Activated naive CD8-positive, alpha-beta T cell treated with anti-CD3 and anti-CD28 coated beads, Interleukin-2, amount 10 ng/mL, durations not matched to agents 7 days and 5 days (primary cell): ENCODE measurements at regions not wholly inside any gene's neighbourhood (a gene's known extent, or its start where the extent isn't known, plus 50 kb on each side); places are given as distances from the start of the nearest gene placed in this dataset.

Experiments used
- ATAC-seq: fragments of 150-1000 bp; cut with Tn5 transposase; one replicate; pipeline ENCODE4 v1.10.0; 2021; ENCODE audit warnings: low read depth, moderate library complexity
- POLR2A ChIA-PET: fragments of 350-600 bp; sonication (Branson Sonifier 250); formaldehyde crosslinking; loops from one replicate; lab custom pipeline; 2021; ENCODE audit warnings: antibody characterized with exemption; lab: Charles Lee
- DNase-seq: peaks from one replicate; pipeline ENCODE4 v3.0.0; 2021
- H3K27ac Mint-ChIP-seq: one replicate; pipeline ENCODE4 v1.8.0; 2022; ENCODE audit warnings: mild to moderate bottlenecking, mixed read lengths
- H3K27me3 Mint-ChIP-seq: one replicate; pipeline ENCODE4 v1.8.0; 2022; ENCODE audit warnings: mild to moderate bottlenecking, moderate library complexity, mixed read lengths
- H3K36me3 Mint-ChIP-seq: one replicate; pipeline ENCODE4 v1.8.0; 2021; ENCODE audit warnings: mild to moderate bottlenecking, mixed read lengths
- H3K4me1 Mint-ChIP-seq: one replicate; pipeline ENCODE4 v1.8.0; 2021; ENCODE audit warnings: mixed read lengths
- H3K4me3 Mint-ChIP-seq: one replicate; pipeline ENCODE4 v1.8.0; 2022; ENCODE audit warnings: mild to moderate bottlenecking, moderate library complexity, mixed read lengths
- H3K9me3 Mint-ChIP-seq: one replicate; pipeline ENCODE4 v1.8.0; 2021; ENCODE audit warnings: mixed read lengths

- POLR2A ChIA-PET: no interaction called here
- no peak for DNase-seq
- no peak for ATAC-seq
- no peaks in the 10 kb centered on the region for H3K4me1 Mint-ChIP-seq
- no peaks in the 10 kb centered on the region for H3K9me3 Mint-ChIP-seq
- H3K27me3 Mint-ChIP-seq: peaks cover 7% of the 10 kb centered on the region
- H3K27ac Mint-ChIP-seq: no peak overlapping the region
- H3K4me3 Mint-ChIP-seq: no peak overlapping the region
- H3K36me3 Mint-ChIP-seq: no peaks in the 10 kb centered on the region
Observed at GRCh38 chr4:41839916-41840854, 91.7 kb upstream of the PHOX2B start.

DNA sequence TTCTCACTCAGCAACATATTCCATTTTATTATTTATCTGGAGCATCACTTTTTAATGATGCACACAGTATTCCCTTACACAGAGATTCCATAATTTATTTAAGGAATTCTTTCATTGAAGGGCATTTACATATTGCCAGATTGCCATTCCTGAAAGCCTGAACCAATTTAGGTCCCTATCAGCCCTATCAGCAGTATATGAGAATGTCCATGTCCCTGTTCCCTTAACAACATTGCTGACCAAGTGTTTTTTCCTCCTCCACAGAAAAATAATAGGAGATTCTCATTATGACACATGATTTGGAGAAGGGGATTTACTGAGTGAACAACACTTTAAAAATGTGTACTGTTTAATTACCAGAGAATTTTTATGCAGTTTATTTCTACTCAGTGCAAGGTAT, 90.1 kb upstream of the PHOX2B start:
- POLR2A ChIA-PET: no interaction called here
- ATAC-seq (no peak), DNase-seq (no peak)
- Mint-ChIP-seq H3K9me3 (no peaks in the 10 kb centered on the region), H3K27ac (no peak overlapping the region), H3K4me1 (no peaks in the 10 kb centered on the region), H3K4me3 (no peak overlapping the region), H3K27me3 (peaks cover 7% of the 10 kb centered on the region), H3K36me3 (no peaks in the 10 kb centered on the region)

GRCh38 chr4:41835321-41835995, 86.9 kb upstream of the PHOX2B start:
- POLR2A ChIA-PET: no interaction called here
- no peak for ATAC-seq
- Mint-ChIP-seq H3K27ac (no peak overlapping the region), H3K27me3 (peaks cover 7% of the 10 kb centered on the region), H3K36me3 (no peaks in the 10 kb centered on the region), H3K4me3 (no peak overlapping the region), H3K4me1 (no peaks in the 10 kb centered on the region), H3K9me3 (no peaks in the 10 kb centered on the region)
- DNase-seq: no peak

GRCh38 chr4:41832961-41833360, 84.4 kb upstream of the PHOX2B start:
- POLR2A ChIA-PET: no interaction called here
- DNase-seq: no peak
- no peak for ATAC-seq
- H3K36me3 Mint-ChIP-seq: no peaks in the 10 kb centered on the region
- no peak overlapping the region for H3K27ac Mint-ChIP-seq
- peaks cover 3% of the 10 kb centered on the region for H3K27me3 Mint-ChIP-seq
- H3K9me3 Mint-ChIP-seq: no peaks in the 10 kb centered on the region
- no peak overlapping the region for H3K4me3 Mint-ChIP-seq
- no peaks in the 10 kb centered on the region for H3K4me1 Mint-ChIP-seq

GRCh38 chr4:41822325-41822724, 73.8 kb upstream of the PHOX2B start:
- DNase-seq (no peak), ATAC-seq (no peak)
- Mint-ChIP-seq H3K27ac (no peak overlapping the region), H3K9me3 (no peaks in the 10 kb centered on the region), H3K27me3 (peaks cover 12% of the 10 kb centered on the region), H3K4me1 (no peaks in the 10 kb centered on the region), H3K36me3 (no peaks in the 10 kb centered on the region), H3K4me3 (no peak overlapping the region)
- POLR2A ChIA-PET: no interaction called here

GRCh38 chr4:41820473-41820872, 71.9 kb upstream of the PHOX2B start:
- Mint-ChIP-seq H3K9me3 (no peaks in the 10 kb centered on the region), H3K27ac (no peak overlapping the region), H3K4me3 (no peak overlapping the region), H3K4me1 (no peaks in the 10 kb centered on the region), H3K27me3 (peaks cover 9% of the 10 kb centered on the region), H3K36me3 (no peaks in the 10 kb centered on the region)
- DNase-seq: no peak
- POLR2A ChIA-PET: no interaction called here
- no peak for ATAC-seq

- no peak overlapping the region for H3K4me3 Mint-ChIP-seq
- peaks cover 2% of the 10 kb centered on the region for H3K9me3 Mint-ChIP-seq
- POLR2A ChIA-PET: no interaction called here
- no peaks in the 10 kb centered on the region for H3K36me3 Mint-ChIP-seq
- no peak overlapping the region for H3K27ac Mint-ChIP-seq
- DNase-seq (no peak), ATAC-seq (no peak)
- no peaks in the 10 kb centered on the region for H3K4me1 Mint-ChIP-seq
- peaks cover 9% of the 10 kb centered on the region for H3K27me3 Mint-ChIP-seq
Observed at GRCh38 chr4:41819621-41820020, 71.1 kb upstream of the PHOX2B start.

DNA sequence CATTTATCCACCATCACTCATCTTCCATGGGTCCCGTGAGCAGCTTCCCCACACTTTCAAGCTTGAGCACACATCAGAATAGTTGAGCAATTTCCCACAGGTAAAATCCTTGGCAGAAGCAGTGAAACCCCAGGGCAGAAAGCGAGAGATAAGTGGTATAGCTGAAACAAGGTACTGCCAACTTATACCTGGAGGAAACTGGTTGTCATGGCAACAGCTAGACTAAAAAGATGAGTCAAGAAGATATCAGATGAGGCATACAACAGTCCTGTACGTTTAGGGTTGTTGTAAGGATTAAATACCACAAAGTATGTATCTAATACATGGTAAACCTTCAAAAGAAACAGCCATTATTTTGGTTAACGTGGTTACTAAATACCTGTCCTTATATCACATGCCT, 66.9 kb upstream of the PHOX2B start:
- DNase-seq: no peak
- no peak overlapping the region for H3K4me3 Mint-ChIP-seq
- H3K27ac Mint-ChIP-seq: no peak overlapping the region
- peaks cover 2% of the 10 kb centered on the region for H3K9me3 Mint-ChIP-seq
- H3K27me3 Mint-ChIP-seq: peaks cover 4% of the 10 kb centered on the region
- ATAC-seq: no peak
- H3K36me3 Mint-ChIP-seq: no peaks in the 10 kb centered on the region
- POLR2A ChIA-PET: no interaction called here
- no peaks in the 10 kb centered on the region for H3K4me1 Mint-ChIP-seq

DNA sequence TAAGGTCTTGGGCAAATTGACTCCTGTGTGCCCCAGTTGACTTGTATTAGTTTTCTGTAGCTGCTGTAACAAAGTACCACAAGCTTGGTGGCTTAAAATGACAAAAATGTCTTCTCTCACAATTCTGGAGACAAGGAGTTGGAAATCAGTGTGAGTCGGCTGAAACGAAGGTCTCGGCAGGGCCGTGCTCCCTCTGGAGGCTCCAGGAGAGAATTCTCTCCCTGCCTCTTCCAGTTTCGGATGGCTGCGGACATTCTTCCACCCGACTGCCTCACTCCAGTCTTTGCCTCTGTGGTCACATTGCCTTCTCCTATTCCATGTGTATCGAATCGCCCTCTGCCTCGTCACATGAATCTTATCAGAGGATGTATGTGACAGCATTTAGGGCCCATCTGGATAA, 66.0 kb upstream of the PHOX2B start:
- peaks cover 2% of the 10 kb centered on the region for H3K9me3 Mint-ChIP-seq
- no peaks in the 10 kb centered on the region for H3K36me3 Mint-ChIP-seq
- peaks cover 3% of the 10 kb centered on the region for H3K27me3 Mint-ChIP-seq
- DNase-seq (no peak), ATAC-seq (no peak)
- no peak overlapping the region for H3K4me3 Mint-ChIP-seq
- no peaks in the 10 kb centered on the region for H3K4me1 Mint-ChIP-seq
- no peak overlapping the region for H3K27ac Mint-ChIP-seq
- POLR2A ChIA-PET: no interaction called here

DNA sequence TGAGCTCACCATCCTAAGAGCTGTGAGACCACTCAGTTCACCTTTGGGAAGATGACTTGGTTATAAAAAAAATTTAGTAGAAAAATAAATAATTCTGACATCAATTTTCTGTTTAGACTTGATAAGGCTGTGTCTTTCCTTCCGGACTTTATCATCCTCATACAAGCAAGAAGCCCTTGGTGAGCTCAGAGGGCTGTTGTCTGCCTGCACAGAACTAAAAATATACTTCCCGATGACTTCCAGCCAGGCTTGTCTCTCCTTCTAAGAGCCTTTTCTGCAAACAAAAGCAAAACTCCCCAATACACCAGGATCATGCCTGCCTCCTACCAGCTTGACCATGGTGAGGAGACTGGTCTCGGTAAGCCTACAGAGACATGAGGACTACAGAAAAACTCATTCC, 58.3 kb upstream of the PHOX2B start:
- Mint-ChIP-seq H3K27ac (no peak overlapping the region), H3K4me3 (no peak overlapping the region)
- ATAC-seq: no peak

GRCh38 chr4:41802590-41802989, 54.1 kb upstream of the PHOX2B start:
- ATAC-seq (no peak), DNase-seq (no peak)
- no peak overlapping the region for H3K27ac Mint-ChIP-seq
- no peak overlapping the region for H3K4me3 Mint-ChIP-seq
- no peaks in the 10 kb centered on the region for H3K4me1 Mint-ChIP-seq
- POLR2A ChIA-PET: no interaction called here
- no peaks in the 10 kb centered on the region for H3K9me3 Mint-ChIP-seq
- H3K27me3 Mint-ChIP-seq: no peaks in the 10 kb centered on the region
- no peaks in the 10 kb centered on the region for H3K36me3 Mint-ChIP-seq

More for the DNA sequence above, 58.3 kb upstream of the PHOX2B start:
- POLR2A ChIA-PET: no interaction called here
- Mint-ChIP-seq H3K27me3 (no peaks in the 10 kb centered on the region), H3K36me3 (no peaks in the 10 kb centered on the region), H3K9me3 (no peaks in the 10 kb centered on the region), H3K4me1 (no peaks in the 10 kb centered on the region)
- DNase-seq: no peak

DNA sequence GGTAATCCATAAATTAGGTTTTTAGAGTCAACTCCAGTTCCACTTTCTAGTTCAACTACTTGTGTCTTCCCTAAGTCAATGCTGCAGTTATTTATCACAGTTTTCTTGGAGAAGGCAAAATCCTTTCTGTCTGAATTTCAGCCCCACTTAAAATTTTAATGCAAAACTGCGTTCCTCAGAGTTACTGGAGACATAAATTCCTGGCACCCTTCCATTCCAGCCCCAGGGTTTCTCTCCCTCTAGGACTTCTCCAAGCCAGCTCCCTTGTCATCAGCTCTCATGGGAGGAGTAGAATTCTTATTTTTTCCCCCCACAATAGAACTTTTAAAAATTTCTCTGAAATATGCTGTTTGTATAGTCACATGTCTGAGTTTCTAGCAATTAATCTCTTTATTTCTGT, 50.6 kb upstream of the PHOX2B start:
- DNase-seq (no peak), ATAC-seq (no peak)
- H3K4me3 Mint-ChIP-seq: no peak overlapping the region
- POLR2A ChIA-PET: no interaction called here
- no peaks in the 10 kb centered on the region for H3K27me3 Mint-ChIP-seq
- no peaks in the 10 kb centered on the region for H3K4me1 Mint-ChIP-seq
- H3K36me3 Mint-ChIP-seq: no peaks in the 10 kb centered on the region
- no peak overlapping the region for H3K27ac Mint-ChIP-seq
- no peaks in the 10 kb centered on the region for H3K9me3 Mint-ChIP-seq
